DND-41 (cell line): ENCODE measurements at regions not wholly inside any gene's neighbourhood (a gene's known extent, or its start where the extent isn't known, plus 50 kb on each side); places are given as distances from the start of the nearest gene placed in this dataset.

Source experiments
- EZH2 ChIP-seq: IDR thresholded peaks from 3 replicates; pipeline ENCODE4 v1.6.1; 2012; ENCODE audit warnings: borderline replicate concordance, low read depth, mild to moderate bottlenecking, moderate library complexity, low read length, inconsistent platforms; ENCODE audit not compliant: severe bottlenecking
- TF ChIP-seq, protein P1 (sequence below): IDR thresholded peaks from 2 replicates; pipeline ENCODE4 v1.5.1; 2012; ENCODE audit warnings: borderline replicate concordance, low read length, moderate library complexity, mild to moderate bottlenecking; ENCODE audit not compliant: poor library complexity, severe bottlenecking; ENCODE audit errors: extremely low read depth

DNA sequence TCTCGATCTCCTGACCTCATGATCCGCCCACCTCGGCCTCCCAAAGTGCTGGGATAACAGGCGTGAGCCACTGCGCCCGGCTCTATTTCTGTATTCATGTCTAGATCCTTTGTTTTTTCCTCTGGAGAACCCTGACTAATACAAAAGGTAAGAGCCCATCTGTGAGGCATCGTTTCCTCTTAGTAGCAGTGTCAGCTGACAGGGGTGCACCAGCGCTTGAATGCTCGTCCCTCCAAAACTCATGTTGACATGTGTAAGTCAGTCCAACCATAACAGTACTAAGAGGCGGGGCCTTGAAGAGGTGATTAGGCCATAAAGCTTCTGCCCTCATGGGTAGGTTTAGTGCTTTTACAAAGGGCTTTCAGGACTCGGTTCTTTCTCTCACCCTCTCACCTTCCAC, 470.1 kb upstream of the B3GAT1 start:
- TF ChIP-seq, protein P1, sequence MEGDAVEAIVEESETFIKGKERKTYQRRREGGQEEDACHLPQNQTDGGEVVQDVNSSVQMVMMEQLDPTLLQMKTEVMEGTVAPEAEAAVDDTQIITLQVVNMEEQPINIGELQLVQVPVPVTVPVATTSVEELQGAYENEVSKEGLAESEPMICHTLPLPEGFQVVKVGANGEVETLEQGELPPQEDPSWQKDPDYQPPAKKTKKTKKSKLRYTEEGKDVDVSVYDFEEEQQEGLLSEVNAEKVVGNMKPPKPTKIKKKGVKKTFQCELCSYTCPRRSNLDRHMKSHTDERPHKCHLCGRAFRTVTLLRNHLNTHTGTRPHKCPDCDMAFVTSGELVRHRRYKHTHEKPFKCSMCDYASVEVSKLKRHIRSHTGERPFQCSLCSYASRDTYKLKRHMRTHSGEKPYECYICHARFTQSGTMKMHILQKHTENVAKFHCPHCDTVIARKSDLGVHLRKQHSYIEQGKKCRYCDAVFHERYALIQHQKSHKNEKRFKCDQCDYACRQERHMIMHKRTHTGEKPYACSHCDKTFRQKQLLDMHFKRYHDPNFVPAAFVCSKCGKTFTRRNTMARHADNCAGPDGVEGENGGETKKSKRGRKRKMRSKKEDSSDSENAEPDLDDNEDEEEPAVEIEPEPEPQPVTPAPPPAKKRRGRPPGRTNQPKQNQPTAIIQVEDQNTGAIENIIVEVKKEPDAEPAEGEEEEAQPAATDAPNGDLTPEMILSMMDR, result no peak
- no peak for TF ChIP-seq EZH2
